WTC11 (cell line): ENCODE measurements at regions not wholly inside any gene's neighbourhood (a gene's known extent, or its start where the extent isn't known, plus 50 kb on each side); places are given as distances from the start of the nearest gene placed in this dataset.

Experiments used
- ARID4B ChIP-seq: sonication (generic); formaldehyde crosslinking; IDR thresholded peaks from 2 replicates; pipeline ENCODE4 v1.8.0; 2023; ENCODE audit warnings: missing genetic modification reagents, mild to moderate bottlenecking, borderline replicate concordance
- ATF2 ChIP-seq: sonication (generic); formaldehyde crosslinking; IDR thresholded peaks from 2 replicates; pipeline ENCODE4 v1.8.1; 2022; ENCODE audit warnings: low read depth, missing genetic modification reagents, borderline replicate concordance
- ELF4 ChIP-seq: sonication (generic); formaldehyde crosslinking; IDR thresholded peaks from 2 replicates; pipeline ENCODE4 v1.8.1; 2022; ENCODE audit warnings: low read depth, mild to moderate bottlenecking, moderate library complexity, missing genetic modification reagents
- FOXP1 ChIP-seq: sonication (generic); formaldehyde crosslinking; IDR thresholded peaks from 2 replicates; pipeline ENCODE4 v1.8.0; 2022; ENCODE audit warnings: missing genetic modification reagents, mild to moderate bottlenecking, moderate library complexity, borderline replicate concordance
- RELA ChIP-seq: sonication (generic); formaldehyde crosslinking; IDR thresholded peaks from 2 replicates; pipeline ENCODE4 v1.8.1; 2022; ENCODE audit warnings: missing genetic modification reagents, mild to moderate bottlenecking, borderline replicate concordance
- SP1 ChIP-seq: sonication (generic); formaldehyde crosslinking; conservative IDR thresholded peaks from 2 replicates; pipeline ENCODE4 v1.8.1; 2022; ENCODE audit warnings: missing genetic modification reagents
- TCF7 ChIP-seq: sonication (generic); formaldehyde crosslinking; IDR thresholded peaks from 2 replicates; pipeline ENCODE4 v1.8.0; 2022; ENCODE audit warnings: mild to moderate bottlenecking, low read depth, missing genetic modification reagents, moderate library complexity
- ZNF121 ChIP-seq: sonication (generic); formaldehyde crosslinking; IDR thresholded peaks from 2 replicates; pipeline ENCODE4 v1.8.0; 2023; ENCODE audit warnings: missing genetic modification reagents
- ZNF512 ChIP-seq: sonication (generic); formaldehyde crosslinking; IDR thresholded peaks from 2 replicates; pipeline ENCODE4 v1.8.1; 2022; ENCODE audit warnings: missing genetic modification reagents, borderline replicate concordance
- ZNF671 ChIP-seq: fragments of 250-450 bp; sonication (Bioruptor Pico); IDR thresholded peaks from 2 replicates; pipeline ENCODE4 v1.8.0; 2021; ENCODE audit warnings: mild to moderate bottlenecking
- TF ChIP-seq, protein P1 (sequence below): fragments of 200-600 bp; IDR thresholded peaks from 2 replicates; pipeline ENCODE4 v1.8.0; 2022; ENCODE audit warnings: antibody characterized with exemption
- TF ChIP-seq, protein P2 (sequence below): sonication (generic); formaldehyde crosslinking; IDR thresholded peaks from 2 replicates; pipeline ENCODE4 v1.8.1; 2023; ENCODE audit warnings: mild to moderate bottlenecking, missing genetic modification reagents, moderate library complexity

- no peak for TF ChIP-seq FOXP1 (CRISPR knock-in tag)
- TF ChIP-seq, protein P1, sequence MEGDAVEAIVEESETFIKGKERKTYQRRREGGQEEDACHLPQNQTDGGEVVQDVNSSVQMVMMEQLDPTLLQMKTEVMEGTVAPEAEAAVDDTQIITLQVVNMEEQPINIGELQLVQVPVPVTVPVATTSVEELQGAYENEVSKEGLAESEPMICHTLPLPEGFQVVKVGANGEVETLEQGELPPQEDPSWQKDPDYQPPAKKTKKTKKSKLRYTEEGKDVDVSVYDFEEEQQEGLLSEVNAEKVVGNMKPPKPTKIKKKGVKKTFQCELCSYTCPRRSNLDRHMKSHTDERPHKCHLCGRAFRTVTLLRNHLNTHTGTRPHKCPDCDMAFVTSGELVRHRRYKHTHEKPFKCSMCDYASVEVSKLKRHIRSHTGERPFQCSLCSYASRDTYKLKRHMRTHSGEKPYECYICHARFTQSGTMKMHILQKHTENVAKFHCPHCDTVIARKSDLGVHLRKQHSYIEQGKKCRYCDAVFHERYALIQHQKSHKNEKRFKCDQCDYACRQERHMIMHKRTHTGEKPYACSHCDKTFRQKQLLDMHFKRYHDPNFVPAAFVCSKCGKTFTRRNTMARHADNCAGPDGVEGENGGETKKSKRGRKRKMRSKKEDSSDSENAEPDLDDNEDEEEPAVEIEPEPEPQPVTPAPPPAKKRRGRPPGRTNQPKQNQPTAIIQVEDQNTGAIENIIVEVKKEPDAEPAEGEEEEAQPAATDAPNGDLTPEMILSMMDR: no peak
- no peak for TF ChIP-seq ZNF671 (CRISPR knock-in tag)
- TF ChIP-seq ATF2 (CRISPR knock-in tag): no peak
- no peak for TF ChIP-seq ZNF512 (CRISPR knock-in tag)
- no peak for TF ChIP-seq ZNF121 (CRISPR knock-in tag)
- no peak for TF ChIP-seq RELA (CRISPR knock-in tag)
- TF ChIP-seq, protein P2, sequence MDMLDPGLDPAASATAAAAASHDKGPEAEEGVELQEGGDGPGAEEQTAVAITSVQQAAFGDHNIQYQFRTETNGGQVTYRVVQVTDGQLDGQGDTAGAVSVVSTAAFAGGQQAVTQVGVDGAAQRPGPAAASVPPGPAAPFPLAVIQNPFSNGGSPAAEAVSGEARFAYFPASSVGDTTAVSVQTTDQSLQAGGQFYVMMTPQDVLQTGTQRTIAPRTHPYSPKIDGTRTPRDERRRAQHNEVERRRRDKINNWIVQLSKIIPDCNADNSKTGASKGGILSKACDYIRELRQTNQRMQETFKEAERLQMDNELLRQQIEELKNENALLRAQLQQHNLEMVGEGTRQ: no peak
- no peak for TF ChIP-seq SP1 (CRISPR knock-in tag)
- TF ChIP-seq ELF4 (CRISPR knock-in tag): no peak
- TF ChIP-seq TCF7: no peak
- no peak for TF ChIP-seq ARID4B (CRISPR knock-in tag)
Measured at GRCh38 chr2:59568461-59568860, 985.0 kb downstream of the BCL11A start.
